Neural cell (in vitro differentiated cells): ENCODE measurements at regions not wholly inside any gene's neighbourhood (a gene's known extent, or its start where the extent isn't known, plus 50 kb on each side); places are given as distances from the start of the nearest gene placed in this dataset.

Experiments
- H2AFZ ChIP-seq: fragments of 200-600, 300-800 bp; sonication (generic), shearing (Covaris generic); 2 replicates; pipeline ENCODE4 v1.6.0; 2014; ENCODE audit warnings: low read depth, mild to moderate bottlenecking, antibody characterized with exemption, low read length, moderate library complexity
- H3F3A ChIP-seq: fragments of 200-600 bp; shearing (Covaris generic); 2 replicates; pipeline ENCODE4 v1.6.1; 2016; ENCODE audit warnings: mild to moderate bottlenecking, moderate library complexity, mixed read lengths, antibody characterized with exemption, low read length; ENCODE audit not compliant: insufficient read depth, poor library complexity, severe bottlenecking
- H3K27ac ChIP-seq: fragments of 200-600, 300-800 bp; sonication (generic), shearing (Covaris generic); 2 replicates; pipeline ENCODE4 v1.5.1; 2014; ENCODE audit warnings: mild to moderate bottlenecking, low read length, moderate library complexity
- H3K27me3 ChIP-seq: fragments of 300-800, 200-600 bp; sonication (generic), shearing (Covaris generic); 2 replicates; pipeline ENCODE4 v1.6.0; 2014; ENCODE audit warnings: mild to moderate bottlenecking, low read depth, low read length, moderate library complexity; ENCODE audit not compliant: insufficient read depth
- H3K36me3 ChIP-seq: fragments of 300-800, 200-600 bp; sonication (generic), shearing (Covaris generic); 2 replicates; pipeline ENCODE4 v1.5.1; 2014; ENCODE audit warnings: mild to moderate bottlenecking, antibody characterized with exemption, low read length, moderate library complexity; ENCODE audit not compliant: insufficient read depth
- H3K4me2 ChIP-seq: fragments of 300-800, 200-600 bp; sonication (generic), shearing (Covaris generic); 2 replicates; pipeline ENCODE4 v1.6.0; 2014; ENCODE audit warnings: mild to moderate bottlenecking, low read length
- H3K4me3 ChIP-seq: fragments of 300-800, 200-600 bp; sonication (generic), shearing (Covaris generic); 2 replicates; pipeline ENCODE4 v1.5.1; 2014; ENCODE audit warnings: mild to moderate bottlenecking, low read length, moderate library complexity
- H3K79me2 ChIP-seq: fragments of 200-600 bp; shearing (Covaris generic); replicated peaks from 2 replicates; pipeline ENCODE4 v1.6.0; 2014; ENCODE audit warnings: mild to moderate bottlenecking, low read length, moderate library complexity; ENCODE audit not compliant: insufficient read depth
- H3K9ac ChIP-seq: fragments of 300-800, 200-600 bp; sonication (generic), shearing (Covaris generic); 2 replicates; pipeline ENCODE4 v1.6.1; 2016; ENCODE audit warnings: mild to moderate bottlenecking, low read length, mixed read lengths
- H3K9me2 ChIP-seq: fragments of 200-600 bp; shearing (Covaris generic); 2 replicates; pipeline ENCODE4 v1.6.1; 2016; ENCODE audit warnings: mild to moderate bottlenecking, low read length, mixed read lengths; ENCODE audit not compliant: insufficient read depth
- H3K9me3 ChIP-seq: fragments of 200-600, 300-800 bp; sonication (generic), shearing (Covaris generic); 2 replicates; pipeline ENCODE4 v1.6.1; 2016; ENCODE audit warnings: mild to moderate bottlenecking, mixed run types, low read length, moderate library complexity, mixed read lengths
- H4K20me1 ChIP-seq: fragments of 200-600 bp; shearing (Covaris generic); 2 replicates; pipeline ENCODE4 v1.6.1; 2016; ENCODE audit warnings: mild to moderate bottlenecking, mixed run types; ENCODE audit not compliant: insufficient read depth
- EP300 ChIP-seq: fragments of 450-650 bp; conservative IDR thresholded peaks from 2 replicates; pipeline ENCODE4 v1.6.1; 2014; ENCODE audit warnings: antibody characterized with exemption, mild to moderate bottlenecking, moderate library complexity; ENCODE audit not compliant: poor library complexity, severe bottlenecking
- EZH2 ChIP-seq: fragments of 200-600, 300-800 bp; shearing (Covaris generic), sonication (generic); IDR thresholded peaks from 2 replicates; pipeline ENCODE4 v1.6.1; 2014; ENCODE audit warnings: antibody characterized with exemption, low read length, borderline replicate concordance, mild to moderate bottlenecking; ENCODE audit not compliant: insufficient read depth, poor library complexity, severe bottlenecking
- MXI1 ChIP-seq: fragments of 450-650 bp; conservative IDR thresholded peaks from 2 replicates; pipeline ENCODE4 v1.6.1; 2014; ENCODE audit warnings: antibody characterized with exemption, mild to moderate bottlenecking; ENCODE audit not compliant: poor library complexity, severe bottlenecking
- POLR2AphosphoS5 ChIP-seq: IDR thresholded peaks from 2 replicates; pipeline ENCODE4 v1.6.1; 2012
- RAD21 ChIP-seq: fragments of 450-650 bp; conservative IDR thresholded peaks from 2 replicates; pipeline ENCODE4 v1.6.1; 2014; ENCODE audit warnings: antibody characterized with exemption, mild to moderate bottlenecking, moderate library complexity
- SMC3 ChIP-seq: fragments of 450-650 bp; conservative IDR thresholded peaks from 2 replicates; pipeline ENCODE4 v1.6.1; 2014; ENCODE audit warnings: antibody characterized with exemption, mild to moderate bottlenecking, moderate library complexity; ENCODE audit not compliant: poor library complexity
- TAF1 ChIP-seq: IDR thresholded peaks from 2 replicates; pipeline ENCODE4 v1.6.1; 2012; ENCODE audit warnings: low read depth
- TF ChIP-seq, protein P1 (sequence below): fragments of 450-650 bp; IDR thresholded peaks from 2 replicates; pipeline ENCODE4 v1.5.1; 2014; ENCODE audit warnings: antibody characterized with exemption, mild to moderate bottlenecking, moderate library complexity; ENCODE audit not compliant: poor library complexity, severe bottlenecking
- TF ChIP-seq, protein P2 (sequence below): IDR thresholded peaks from 2 replicates; pipeline ENCODE4 v1.6.1; 2012; ENCODE audit warnings: borderline replicate concordance

DNA sequence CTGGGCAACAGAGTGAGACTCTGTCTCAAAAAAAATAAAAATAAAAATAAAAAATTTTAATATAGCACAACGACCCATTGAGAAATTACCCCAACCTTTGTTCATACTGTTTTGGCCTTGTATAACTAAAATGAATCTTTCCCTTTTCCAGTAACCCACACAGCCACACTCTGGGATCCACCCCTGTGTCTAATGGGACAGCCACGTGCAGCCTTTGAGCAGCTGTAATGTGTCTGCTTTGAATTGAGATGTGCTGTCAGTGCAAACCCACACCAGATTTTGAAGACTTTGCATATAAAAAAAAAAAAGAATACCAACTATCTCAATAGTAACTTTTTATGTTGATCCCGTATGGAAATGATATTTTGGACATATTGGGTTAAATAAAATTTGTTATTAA, 112.7 kb upstream of the UBL3 start:
- Histone ChIP-seq H3K36me3 (no peaks in the 10 kb centered on the region), H3K9ac (no peak overlapping the region), H3F3A (no peaks in the 10 kb centered on the region), H3K79me2 (no peaks in the 10 kb centered on the region), H4K20me1 (no peaks in the 10 kb centered on the region), H2AFZ (no peak overlapping the region), H3K4me2 (no peak overlapping the region), H3K27ac (no peak overlapping the region), H3K27me3 (no peaks in the 10 kb centered on the region), H3K9me3 (no peaks in the 10 kb centered on the region), H3K4me3 (no peak overlapping the region), H3K9me2 (no peaks in the 10 kb centered on the region)
- TF ChIP-seq, protein P1, sequence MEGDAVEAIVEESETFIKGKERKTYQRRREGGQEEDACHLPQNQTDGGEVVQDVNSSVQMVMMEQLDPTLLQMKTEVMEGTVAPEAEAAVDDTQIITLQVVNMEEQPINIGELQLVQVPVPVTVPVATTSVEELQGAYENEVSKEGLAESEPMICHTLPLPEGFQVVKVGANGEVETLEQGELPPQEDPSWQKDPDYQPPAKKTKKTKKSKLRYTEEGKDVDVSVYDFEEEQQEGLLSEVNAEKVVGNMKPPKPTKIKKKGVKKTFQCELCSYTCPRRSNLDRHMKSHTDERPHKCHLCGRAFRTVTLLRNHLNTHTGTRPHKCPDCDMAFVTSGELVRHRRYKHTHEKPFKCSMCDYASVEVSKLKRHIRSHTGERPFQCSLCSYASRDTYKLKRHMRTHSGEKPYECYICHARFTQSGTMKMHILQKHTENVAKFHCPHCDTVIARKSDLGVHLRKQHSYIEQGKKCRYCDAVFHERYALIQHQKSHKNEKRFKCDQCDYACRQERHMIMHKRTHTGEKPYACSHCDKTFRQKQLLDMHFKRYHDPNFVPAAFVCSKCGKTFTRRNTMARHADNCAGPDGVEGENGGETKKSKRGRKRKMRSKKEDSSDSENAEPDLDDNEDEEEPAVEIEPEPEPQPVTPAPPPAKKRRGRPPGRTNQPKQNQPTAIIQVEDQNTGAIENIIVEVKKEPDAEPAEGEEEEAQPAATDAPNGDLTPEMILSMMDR = no peak
- TF ChIP-seq EZH2 (no peak), POLR2AphosphoS5 (no peak), TAF1 (no peak), RAD21 (no peak), MXI1 (no peak)
- TF ChIP-seq, protein P2, sequence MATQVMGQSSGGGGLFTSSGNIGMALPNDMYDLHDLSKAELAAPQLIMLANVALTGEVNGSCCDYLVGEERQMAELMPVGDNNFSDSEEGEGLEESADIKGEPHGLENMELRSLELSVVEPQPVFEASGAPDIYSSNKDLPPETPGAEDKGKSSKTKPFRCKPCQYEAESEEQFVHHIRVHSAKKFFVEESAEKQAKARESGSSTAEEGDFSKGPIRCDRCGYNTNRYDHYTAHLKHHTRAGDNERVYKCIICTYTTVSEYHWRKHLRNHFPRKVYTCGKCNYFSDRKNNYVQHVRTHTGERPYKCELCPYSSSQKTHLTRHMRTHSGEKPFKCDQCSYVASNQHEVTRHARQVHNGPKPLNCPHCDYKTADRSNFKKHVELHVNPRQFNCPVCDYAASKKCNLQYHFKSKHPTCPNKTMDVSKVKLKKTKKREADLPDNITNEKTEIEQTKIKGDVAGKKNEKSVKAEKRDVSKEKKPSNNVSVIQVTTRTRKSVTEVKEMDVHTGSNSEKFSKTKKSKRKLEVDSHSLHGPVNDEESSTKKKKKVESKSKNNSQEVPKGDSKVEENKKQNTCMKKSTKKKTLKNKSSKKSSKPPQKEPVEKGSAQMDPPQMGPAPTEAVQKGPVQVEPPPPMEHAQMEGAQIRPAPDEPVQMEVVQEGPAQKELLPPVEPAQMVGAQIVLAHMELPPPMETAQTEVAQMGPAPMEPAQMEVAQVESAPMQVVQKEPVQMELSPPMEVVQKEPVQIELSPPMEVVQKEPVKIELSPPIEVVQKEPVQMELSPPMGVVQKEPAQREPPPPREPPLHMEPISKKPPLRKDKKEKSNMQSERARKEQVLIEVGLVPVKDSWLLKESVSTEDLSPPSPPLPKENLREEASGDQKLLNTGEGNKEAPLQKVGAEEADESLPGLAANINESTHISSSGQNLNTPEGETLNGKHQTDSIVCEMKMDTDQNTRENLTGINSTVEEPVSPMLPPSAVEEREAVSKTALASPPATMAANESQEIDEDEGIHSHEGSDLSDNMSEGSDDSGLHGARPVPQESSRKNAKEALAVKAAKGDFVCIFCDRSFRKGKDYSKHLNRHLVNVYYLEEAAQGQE = no peak

DNA sequence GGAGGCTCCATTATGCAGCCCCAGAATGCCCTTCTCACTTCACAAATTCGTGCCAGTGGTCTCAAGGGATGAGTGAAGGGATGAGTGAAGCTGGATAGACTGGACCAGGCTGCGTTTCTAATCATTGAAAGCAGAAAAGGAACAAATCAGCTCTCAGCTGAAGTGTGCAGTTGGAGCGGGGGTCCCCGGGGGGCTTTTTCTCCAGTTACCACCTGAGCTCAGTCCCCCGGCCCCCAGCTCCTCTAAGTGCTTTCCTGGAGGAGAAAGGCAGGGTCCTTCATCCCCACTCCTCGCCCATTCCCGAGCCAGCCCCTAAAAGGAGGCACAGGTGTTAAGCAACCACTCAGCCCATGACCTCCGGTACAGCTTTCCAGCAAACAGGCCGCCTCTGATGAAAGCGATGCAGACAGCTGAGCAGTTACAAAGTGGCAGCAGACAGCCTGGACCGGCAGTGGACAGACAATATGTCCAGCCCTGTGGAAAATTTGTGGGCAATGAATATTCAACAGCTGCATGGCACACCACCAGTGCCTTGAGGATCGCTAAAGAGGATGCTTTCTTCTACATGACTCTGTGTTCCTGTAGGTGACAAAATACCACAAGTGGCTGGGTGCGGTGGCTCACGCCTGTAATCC, 110.7 kb upstream of the UBL3 start:
- Histone ChIP-seq H3K9ac (no peak overlapping the region), H3K4me3 (no peak overlapping the region), H3F3A (no peaks in the 10 kb centered on the region), H3K27me3 (no peaks in the 10 kb centered on the region), H4K20me1 (no peaks in the 10 kb centered on the region), H3K4me2 (no peak overlapping the region), H3K36me3 (no peaks in the 10 kb centered on the region), H3K9me2 (no peaks in the 10 kb centered on the region), H3K27ac (no peak overlapping the region), H2AFZ (no peak overlapping the region), H3K9me3 (no peaks in the 10 kb centered on the region), H3K79me2 (no peaks in the 10 kb centered on the region)
- no peak for TF ChIP-seq RAD21
- TF ChIP-seq TAF1 = no peak
- no peak for TF ChIP-seq EZH2
- TF ChIP-seq, protein P2 = no peak
- TF ChIP-seq SMC3 = no peak
- TF ChIP-seq POLR2AphosphoS5 = no peak
- no peak for TF ChIP-seq MXI1
- TF ChIP-seq EP300 = no peak
- TF ChIP-seq, protein P1 = no peak
